Femur (tissue), 1 donor: ENCODE measurements at regions not wholly inside any gene's neighbourhood (a gene's known extent, or its start where the extent isn't known, plus 50 kb on each side); places are given as distances from the start of the nearest gene placed in this dataset.

ENCODE experiments used
- DNase-seq: peaks from one replicate; pipeline ENCODE4 v3.0.0-alpha.2; 2017

- no peak for DNase-seq
These were observed 73.4 kb upstream of the TMEM18 start for GRCh38 chr2:750628-751027.

- DNase-seq = no peak
These were observed 70.7 kb upstream of the TMEM18 start for GRCh38 chr2:747762-748351.

GRCh38 chr2:746697-747096, 69.5 kb upstream of the TMEM18 start:
- no peak for DNase-seq

GRCh38 chr2:744088-744487, 66.9 kb upstream of the TMEM18 start:
- DNase-seq = no peak

GRCh38 chr2:742221-742620, 65.0 kb upstream of the TMEM18 start:
- no peak for DNase-seq

DNA sequence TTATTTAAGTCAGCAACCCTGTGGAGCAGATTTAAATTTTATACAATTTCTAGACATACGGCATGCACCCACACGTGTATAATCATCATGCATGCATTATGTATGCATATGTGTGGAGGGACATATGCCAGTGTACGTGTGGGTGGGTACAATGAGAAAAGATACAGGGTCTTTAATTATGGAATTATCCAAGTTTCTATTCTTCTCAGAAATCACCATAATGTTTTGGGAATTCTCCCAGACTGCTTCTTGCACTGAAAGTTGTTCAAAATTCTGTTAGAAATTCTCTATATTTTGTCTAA, 63.9 kb upstream of the TMEM18 start:
- DNase-seq = no peak

- DNase-seq = peak; percentile 89
These were observed 63.4 kb upstream of the TMEM18 start for GRCh38 chr2:740322-741194.

DNA sequence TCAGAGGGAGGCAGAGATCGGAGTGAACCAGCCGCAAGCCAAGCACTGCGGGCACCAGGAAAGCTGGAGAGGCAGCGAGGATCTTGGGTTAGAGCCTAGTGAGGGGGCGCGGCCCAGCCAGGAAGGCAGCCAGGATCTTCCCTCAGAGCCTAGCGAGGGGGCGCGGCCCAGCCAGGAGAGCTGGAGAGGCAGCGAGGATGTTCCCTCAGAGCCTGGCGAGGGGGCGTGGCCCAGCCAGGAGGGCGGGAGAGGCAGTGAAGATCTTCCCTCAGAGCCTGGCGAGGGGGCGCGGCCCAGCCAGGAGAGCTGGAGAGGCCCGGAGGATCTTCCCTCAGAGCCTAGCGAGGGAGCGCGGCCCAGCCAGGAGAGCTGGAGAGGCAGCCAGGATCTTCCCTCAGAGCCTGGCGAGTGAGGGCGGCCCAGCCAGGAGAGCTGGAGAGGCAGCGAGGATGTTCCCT, 62.7 kb upstream of the TMEM18 start:
- DNase-seq = peak; percentile 65

DNA sequence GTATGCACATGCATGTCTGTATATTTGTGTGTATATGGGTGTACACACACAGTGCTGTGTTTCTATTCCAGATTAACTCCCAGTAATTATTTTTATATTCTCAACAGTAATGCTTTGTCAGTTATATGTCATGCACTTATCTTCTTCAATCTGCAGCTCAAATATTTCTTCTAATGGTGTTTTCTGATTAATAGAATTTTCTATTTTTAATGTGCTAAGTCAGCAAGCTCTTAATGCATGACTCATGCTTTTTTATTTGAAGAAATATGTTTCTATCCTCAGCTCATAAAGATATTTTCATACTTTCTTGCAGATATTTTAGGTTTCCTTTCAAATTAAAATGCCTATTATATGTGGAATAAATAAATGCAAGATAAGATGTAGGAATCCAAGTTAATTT, 59.7 kb upstream of the TMEM18 start:
- DNase-seq = no peak

DNA sequence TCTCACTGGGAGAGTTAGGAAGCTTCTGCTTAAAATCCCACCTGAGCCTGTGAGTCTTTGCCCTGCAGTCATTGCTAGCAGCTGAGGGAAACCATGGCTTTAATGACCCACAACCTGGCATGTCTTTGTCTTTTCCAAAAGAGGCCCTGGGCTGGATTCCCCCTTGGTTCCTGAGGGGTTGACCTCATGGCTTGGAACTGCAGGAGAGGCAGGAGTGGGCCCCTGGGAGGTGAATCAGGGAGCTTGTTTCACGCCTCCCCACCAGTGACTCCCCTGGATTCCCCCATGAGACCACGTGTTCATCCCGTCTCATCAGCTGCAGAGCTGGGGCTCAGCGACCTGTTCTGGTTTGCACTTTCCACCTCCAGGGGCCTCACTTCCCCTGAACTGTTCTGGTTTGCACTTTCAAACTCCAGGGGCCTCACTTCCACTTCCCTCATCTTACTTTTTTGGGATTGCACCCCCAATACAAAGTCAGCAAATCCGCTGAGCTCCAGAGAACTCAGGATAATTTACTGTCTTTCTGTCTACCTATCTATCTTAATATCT, 58.5 kb upstream of the TMEM18 start:
- no peak for DNase-seq

DNA sequence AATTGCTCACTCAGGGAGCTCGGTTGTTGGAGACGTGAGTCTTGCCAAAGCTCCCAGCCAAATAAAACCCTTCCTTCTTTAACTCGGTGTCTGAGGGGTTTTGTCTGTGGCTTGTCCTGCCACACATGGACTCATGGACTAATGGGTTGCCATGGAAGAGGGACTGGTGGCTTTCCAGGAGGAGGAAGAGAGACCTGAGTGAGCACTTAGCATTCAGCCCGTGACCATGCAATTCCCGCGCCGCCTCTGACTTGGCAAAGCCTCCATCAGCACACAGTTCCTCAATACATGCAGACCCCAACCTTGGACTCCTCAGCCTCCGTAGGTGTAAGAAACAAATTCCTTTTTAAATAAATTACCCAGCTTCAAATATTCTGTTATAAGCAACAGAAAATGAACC, 57.3 kb upstream of the TMEM18 start:
- DNase-seq = no peak

DNA sequence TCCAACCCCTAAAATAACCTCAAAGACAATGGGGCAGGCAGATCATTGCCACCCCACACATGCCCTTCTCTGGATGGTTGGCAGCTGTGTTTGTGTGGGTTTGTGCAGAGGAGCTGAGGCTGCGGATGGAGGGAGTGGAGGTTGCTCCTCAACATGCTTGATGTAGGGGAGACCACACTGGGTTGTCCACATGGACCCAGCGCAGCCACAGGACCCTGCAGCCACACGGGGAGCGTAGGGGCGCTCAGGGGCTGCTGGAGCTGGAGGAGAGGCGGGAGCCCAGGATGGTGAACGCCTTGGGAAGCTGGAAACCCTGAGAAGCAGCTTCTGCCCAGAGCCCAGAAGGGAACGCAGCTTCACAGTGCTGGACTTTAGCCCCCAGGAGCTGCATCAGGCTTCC, 56.3 kb upstream of the TMEM18 start:
- no peak for DNase-seq

- no peak for DNase-seq
These were observed 55.8 kb upstream of the TMEM18 start for GRCh38 chr2:733001-733400.

- no peak for DNase-seq
These were observed 54.5 kb upstream of the TMEM18 start for GRCh38 chr2:731711-732110.

GRCh38 chr2:729376-729861, 52.2 kb upstream of the TMEM18 start:
- no peak for DNase-seq

DNA sequence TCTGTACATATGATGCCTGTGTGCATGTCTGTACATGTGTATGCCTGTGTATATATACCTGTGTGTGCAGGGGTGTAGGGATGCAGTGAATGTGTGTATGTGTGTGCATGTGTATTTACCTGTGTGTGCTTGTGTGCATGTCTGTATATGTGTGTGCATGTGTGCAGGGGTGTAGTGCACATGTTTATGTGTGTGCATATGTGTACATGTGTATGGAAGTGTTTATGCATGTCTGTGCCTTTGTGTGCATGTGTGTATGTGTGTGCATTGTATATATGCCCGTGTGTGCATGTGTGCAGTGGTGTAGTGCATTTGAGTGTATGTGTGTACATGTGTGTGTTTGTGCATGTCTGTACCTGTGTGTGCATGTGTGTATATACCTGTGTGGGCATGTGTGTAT, 51.0 kb upstream of the TMEM18 start:
- no peak for DNase-seq

DNA sequence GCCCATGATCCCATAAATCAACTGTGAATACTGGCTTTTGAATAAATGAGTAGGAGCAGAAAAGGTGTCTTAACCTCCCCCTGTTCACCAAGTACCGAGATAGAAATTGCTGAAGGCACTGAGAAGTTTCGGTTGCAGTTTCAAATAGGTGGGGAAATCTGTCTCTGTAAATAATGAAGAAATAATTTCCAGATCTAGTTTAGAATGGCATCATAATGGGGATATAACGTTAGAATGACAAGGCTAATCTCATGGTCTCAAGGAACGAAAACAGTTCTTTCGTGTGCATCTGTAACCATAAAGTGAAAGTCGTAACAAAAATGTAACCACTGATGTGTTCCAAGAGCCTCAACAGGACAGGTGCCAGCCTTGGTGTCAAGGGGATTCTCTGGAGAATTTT, 49.9 kb upstream of the TMEM18 start:
- no peak for DNase-seq
